NCI-H2171 treated with DMSO at 0.1 percent for 48 hours (cell line): ENCODE measurements at regions not wholly inside any gene's neighbourhood (a gene's known extent, or its start where the extent isn't known, plus 50 kb on each side); places are given as distances from the start of the nearest gene placed in this dataset.

Experiments
- DNase-seq: peaks from one replicate; lab custom pipeline; 2025; lab: John Stamatoyannopoulos, UW

DNA sequence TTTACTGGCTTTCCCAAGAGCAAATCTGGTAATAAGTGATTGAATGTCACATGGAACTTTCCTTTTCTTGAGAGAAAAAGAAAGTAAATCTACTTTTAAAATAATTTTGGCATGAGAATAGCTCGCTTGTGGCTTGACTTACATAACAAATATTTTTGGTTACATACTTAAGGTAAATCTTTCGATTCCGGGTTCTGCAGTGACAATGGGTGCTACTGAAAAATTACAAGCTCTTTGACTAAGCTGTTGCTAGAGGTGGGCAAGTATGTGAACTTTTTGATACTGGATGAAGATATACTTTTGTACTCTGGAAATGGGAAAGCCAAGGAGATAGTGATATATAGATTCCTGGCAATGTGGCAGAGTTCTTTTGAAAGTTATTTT, 51.9 kb upstream of the OTOL1 start:
- no peak for DNase-seq

DNA sequence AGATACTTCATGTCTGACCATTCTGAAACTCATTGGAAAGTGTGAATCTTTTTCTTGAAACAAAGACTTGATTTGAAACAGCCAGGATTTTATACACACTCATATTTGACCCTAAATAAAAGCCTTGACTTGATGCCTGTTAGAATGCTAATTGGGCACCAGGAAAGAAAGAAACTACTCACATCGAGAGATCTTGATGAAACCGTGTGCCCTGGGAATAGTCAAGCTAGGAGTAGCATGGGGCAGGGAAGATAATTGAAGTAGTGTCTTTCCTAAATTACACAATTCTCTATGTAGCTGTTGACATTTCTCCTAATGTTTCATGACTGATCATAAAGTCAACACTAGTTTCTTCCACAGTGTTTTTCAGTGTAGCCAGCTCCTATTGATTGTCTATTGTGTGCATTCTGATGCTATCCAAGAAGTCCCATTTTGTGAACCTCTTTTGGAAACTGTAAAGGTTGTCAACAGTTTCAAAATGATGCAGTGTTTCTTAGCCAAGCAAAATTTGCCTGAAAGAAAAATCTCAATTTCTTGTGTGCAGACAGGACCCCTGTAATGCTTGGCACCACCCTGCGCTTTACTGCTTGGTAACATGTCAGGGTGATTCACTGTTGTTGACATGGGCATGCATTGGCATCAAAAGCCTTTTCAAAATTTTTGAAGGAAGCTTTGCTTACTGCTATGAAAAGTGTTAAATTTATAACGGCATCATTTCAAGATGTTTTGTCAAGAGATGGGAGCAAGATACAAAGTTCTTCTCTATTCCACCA, 52.5 kb upstream of the OTOL1 start:
- DNase-seq: no peak

DNA sequence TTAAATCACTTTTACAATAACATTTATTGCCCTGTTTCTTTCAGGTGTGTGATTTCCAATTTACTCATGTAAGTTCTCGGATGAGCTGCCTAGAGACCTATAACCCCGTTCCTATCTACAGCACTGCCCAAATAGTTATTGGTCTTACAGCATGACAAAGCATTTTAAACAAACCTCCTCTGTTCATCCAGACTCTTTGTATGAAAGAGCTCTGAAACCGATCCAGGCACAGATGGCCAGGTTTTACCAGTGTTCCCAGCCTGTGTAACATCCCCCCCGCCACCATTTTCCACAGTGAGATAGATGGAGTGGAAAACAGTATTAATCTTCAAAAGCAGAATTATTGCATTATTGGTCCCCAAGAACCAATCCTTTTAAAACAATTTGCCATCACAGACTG, 59.0 kb upstream of the SPTSSB start:
- peak; percentile 60 for DNase-seq

DNA sequence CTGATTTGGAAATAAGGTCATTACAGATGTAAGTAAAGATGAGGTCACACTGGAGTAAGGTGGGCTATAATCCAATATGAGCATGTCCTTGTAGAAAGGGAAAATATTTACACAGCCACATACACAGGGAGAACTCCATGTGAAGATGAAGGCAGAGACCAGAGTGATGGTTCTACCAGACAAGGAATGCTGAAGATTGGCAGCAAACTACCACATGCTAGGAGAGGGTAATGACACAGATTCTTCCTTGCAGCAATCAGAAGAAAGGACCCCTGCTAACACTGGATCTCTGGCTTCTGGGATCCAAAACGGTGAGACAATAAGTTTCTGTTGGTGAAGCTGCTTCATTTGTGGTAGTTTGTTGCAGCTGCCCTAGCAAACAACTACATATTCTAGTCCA, 56.0 kb upstream of the SPTSSB start:
- DNase-seq: no peak

DNA sequence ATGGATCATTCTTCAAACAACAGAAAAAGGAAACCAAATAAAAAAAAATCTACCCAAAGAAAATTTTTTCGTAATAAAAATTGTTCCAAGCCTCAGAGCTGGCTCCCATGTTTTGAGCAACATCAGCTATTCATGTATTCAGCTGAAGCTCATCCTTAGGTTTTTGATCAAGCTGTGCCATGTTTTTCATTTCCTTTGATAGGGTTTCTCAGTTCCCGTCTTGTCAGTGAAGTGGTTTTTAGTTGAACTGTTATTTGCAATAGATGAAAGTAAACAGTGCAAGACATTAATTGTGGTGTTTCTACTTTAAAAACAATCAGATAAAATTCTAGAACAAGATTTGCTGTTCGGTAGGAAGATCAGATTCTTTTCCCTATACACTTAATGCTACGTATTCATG, 55.4 kb upstream of the SPTSSB start:
- no peak for DNase-seq

DNA sequence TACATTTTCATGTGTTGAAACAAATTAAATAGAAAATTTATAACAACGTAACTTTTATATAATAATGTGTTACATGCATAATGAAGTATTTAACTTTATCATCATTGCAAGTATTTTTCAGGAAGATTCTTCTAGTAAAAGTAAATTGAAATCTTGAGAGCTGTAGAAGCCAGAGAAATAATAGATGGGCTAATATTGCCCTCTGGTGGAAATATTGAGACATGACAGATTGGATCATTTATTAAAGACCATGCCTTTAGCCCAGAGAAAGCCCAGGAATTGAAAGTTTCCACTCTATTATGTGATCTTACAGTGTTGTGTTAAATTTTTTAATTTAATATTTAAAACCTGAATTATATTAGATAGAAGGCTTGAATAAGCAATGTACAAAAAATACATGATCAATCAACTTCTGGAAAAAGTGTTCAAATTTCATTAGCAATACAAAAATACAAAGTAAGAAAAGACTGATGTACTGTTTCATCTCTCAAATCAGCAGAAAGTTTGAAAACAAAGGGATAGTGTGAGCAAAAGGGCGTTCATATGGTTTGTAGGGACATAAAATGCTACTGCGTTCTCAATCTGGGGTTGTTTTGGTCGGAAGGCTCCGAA, 52.7 kb upstream of the SPTSSB start:
- peak; percentile 59 for DNase-seq

DNA sequence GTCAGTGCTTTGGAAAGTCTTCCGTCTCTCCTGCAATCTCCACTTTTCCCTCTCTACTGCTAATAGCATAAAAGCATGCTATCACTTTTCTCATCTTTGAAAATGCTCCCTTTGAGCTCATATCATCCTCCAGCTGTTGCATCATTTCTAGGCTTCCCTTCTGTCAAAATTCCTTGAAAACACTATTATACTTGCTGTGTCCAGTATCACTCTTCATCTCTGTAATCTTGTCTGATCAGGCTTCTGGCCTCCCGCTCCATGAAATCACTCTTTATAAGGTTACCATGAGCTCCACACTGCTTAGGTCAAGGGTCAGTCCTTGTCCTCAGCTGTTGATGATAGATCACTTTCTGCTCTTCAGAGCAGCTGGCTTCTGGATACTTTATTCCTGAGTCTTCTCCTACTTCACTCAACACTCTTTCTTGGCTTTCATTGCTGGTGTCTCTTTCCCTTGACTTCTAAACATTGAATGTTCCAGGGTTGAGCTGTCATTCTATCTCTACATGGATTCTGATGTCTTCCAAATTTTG, 50.9 kb upstream of the SPTSSB start:
- DNase-seq: no peak
